Endothelial cell of umbilical vein (primary cell): ENCODE measurements at regions not wholly inside any gene's neighbourhood (a gene's known extent, or its start where the extent isn't known, plus 50 kb on each side); places are given as distances from the start of the nearest gene placed in this dataset.
"Not testable (repeated sequence)": the region's sequence is repeated elsewhere in the genome, so short reads cannot be mapped to it uniquely, and the experiment has no call there.

Source experiments
- BruUV-seq: library from RNA; stranded (reverse); fragments of 400-500 nt; replicated peaks from 2 replicates; lab custom pipeline; 2021; lab: Mats Ljungman, UMichigan
- CTCF ChIA-PET: fragments of 300-600, 350-600 bp; sonication (Branson Sonifier 250); formaldehyde crosslinking; loops from one replicate; lab custom pipeline; 2021; ENCODE audit warnings: antibody characterized with exemption, inconsistent platforms; lab: Charles Lee
- POLR2A ChIA-PET: fragments of 300-600, 350-600 bp; sonication (Branson Sonifier 250); formaldehyde crosslinking; loops from one replicate; lab custom pipeline; 2021; ENCODE audit warnings: antibody characterized with exemption, inconsistent platforms; lab: Charles Lee
- DNase-seq: peaks from one replicate; pipeline ENCODE4 v3.0.0-alpha.2; 2011; ENCODE audit warnings: low read depth, low spot score
- FAIRE-seq: peaks from 2 replicates; lab custom pipeline; 2011; peaks lifted over from hg19 to GRCh38; lab: Jason Lieb, UNC
- H2AFZ ChIP-seq: 2 replicates; pipeline ENCODE4 v1.6.0; 2012; ENCODE audit warnings: low read depth, low read length, control low read depth, inconsistent platforms
- H3K27ac ChIP-seq: 2 replicates; pipeline ENCODE4 v1.5.1; 2011; ENCODE audit warnings: low read depth, mild to moderate bottlenecking, control low read depth, low read length, moderate library complexity; ENCODE audit not compliant: insufficient read depth
- H3K27me3 ChIP-seq, 2 experiments: 2 replicates each; pipeline versions ENCODE4 v1.6.0 to v1.6.1; 2011; ENCODE audit warnings: low read length in 2 of 2, mixed read lengths in 1 of 2; ENCODE audit not compliant: control insufficient read depth in 2 of 2, insufficient read depth in 2 of 2
- H3K36me3 ChIP-seq, 2 experiments: 2 replicates in 1 of 2; 3 replicates in 1 of 2; pipeline ENCODE4 v1.5.1; 2011; ENCODE audit warnings: low read length in 2 of 2, mild to moderate bottlenecking in 1 of 2, moderate library complexity in 1 of 2; ENCODE audit not compliant: control insufficient read depth in 2 of 2, insufficient read depth in 2 of 2; ENCODE audit errors: extremely low read depth in 1 of 2
- H3K4me1 ChIP-seq: 3 replicates; pipeline ENCODE4 v1.5.1; 2011; ENCODE audit warnings: mild to moderate bottlenecking, low read length; ENCODE audit not compliant: control insufficient read depth, insufficient read depth; ENCODE audit errors: extremely low read depth
- H3K4me2 ChIP-seq: 2 replicates; pipeline ENCODE4 v1.6.1; 2011; ENCODE audit warnings: low read length, control low read depth, mixed read lengths; ENCODE audit not compliant: insufficient read depth
- H3K4me3 ChIP-seq, 3 experiments: fragments of 200-600 bp in 1 of 3; sonication (generic), shearing (Covaris generic) in 1 of 3; replicated peaks in 1 of 3; 2 replicates each; pipeline ENCODE4 v1.5.1; 2011 to 2016; ENCODE audit warnings: control low read depth in 3 of 3, low read length in 3 of 3, mild to moderate bottlenecking in 2 of 3, inconsistent platforms in 1 of 3, low read depth in 1 of 3, moderate library complexity in 1 of 3; ENCODE audit not compliant: insufficient read depth in 1 of 3
- H3K79me2 ChIP-seq: 2 replicates; pipeline ENCODE4 v1.6.0; 2012; ENCODE audit warnings: low read length, inconsistent platforms; ENCODE audit not compliant: control insufficient read depth, insufficient read depth
- H3K9ac ChIP-seq: replicated peaks from 2 replicates; pipeline ENCODE3; 2011; ENCODE audit warnings: low read length, control low read depth; ENCODE audit not compliant: insufficient read depth; ENCODE audit errors: extremely low read depth
- H3K9me1 ChIP-seq: replicated peaks from 3 replicates; pipeline ENCODE4 v1.6.0; 2011; ENCODE audit warnings: mild to moderate bottlenecking, low read length; ENCODE audit not compliant: control insufficient read depth, insufficient read depth; ENCODE audit errors: extremely low read depth
- H3K9me3 ChIP-seq: replicated peaks from 2 replicates; pipeline ENCODE4 v1.5.1; 2012; ENCODE audit warnings: low read length, inconsistent platforms; ENCODE audit not compliant: control insufficient read depth, insufficient read depth
- H4K20me1 ChIP-seq: replicated peaks from 2 replicates; pipeline ENCODE3; 2011; ENCODE audit warnings: mild to moderate bottlenecking, low read length; ENCODE audit not compliant: control insufficient read depth, insufficient read depth; ENCODE audit errors: extremely low read depth
- CTCF ChIP-seq, 2 donors: IDR thresholded peaks; 1 replicate in 1 of 2; 2 replicates in 1 of 2; pipeline ENCODE4 v1.5.1; 2011; ENCODE audit warnings: low read length in 2 of 2, mild to moderate bottlenecking in 2 of 2, moderate library complexity in 2 of 2, control low read depth in 1 of 2, inconsistent platforms in 1 of 2, low read depth in 1 of 2; ENCODE audit not compliant: insufficient read depth in 1 of 2; ENCODE audit errors: extremely low read depth in 1 of 2
- EZH2 ChIP-seq: IDR thresholded peaks from 2 replicates; pipeline ENCODE4 v1.6.1; 2012; ENCODE audit warnings: borderline replicate concordance, low read depth, mild to moderate bottlenecking, moderate library complexity, low read length, inconsistent platforms; ENCODE audit not compliant: severe bottlenecking
- GATA2 ChIP-seq: IDR thresholded peaks from 2 replicates; pipeline ENCODE4 v1.7.0; 2011; ENCODE audit warnings: low read depth, mild to moderate bottlenecking, moderate library complexity, mixed read lengths, low read length; ENCODE audit not compliant: insufficient read length, insufficient read depth
- JUN ChIP-seq: IDR thresholded peaks from 2 replicates; pipeline ENCODE4 v1.6.1; 2011; ENCODE audit warnings: borderline replicate concordance, low read depth; ENCODE audit not compliant: insufficient read length, insufficient read depth
- MAX ChIP-seq: IDR thresholded peaks from 2 replicates; pipeline ENCODE4 v1.6.1; 2011; ENCODE audit not compliant: insufficient read depth, insufficient read length
- MYC ChIP-seq: IDR thresholded peaks from one replicate; pipeline ENCODE4 v1.6.1; 2011; ENCODE audit warnings: mild to moderate bottlenecking, low read depth, low read length
- POLR2AphosphoS5 ChIP-seq: IDR thresholded peaks from 2 replicates; pipeline ENCODE4 v1.6.1; 2012; ENCODE audit warnings: low read depth, mild to moderate bottlenecking, control low read depth, low read length, moderate library complexity; ENCODE audit not compliant: insufficient read depth
- dilution Hi-C: fragments of 300-500 bp; cut with MboI; formaldehyde crosslinking; loops from one replicate; pipeline ENCODE4 v1.15.0; 2019; ENCODE audit warnings: low sequenced_read_pairs; ENCODE audit not compliant: extremely low pct_ligation_motif_present
- intact Hi-C: fragments of 100-400 bp; cut with micrococcal nuclease; formaldehyde crosslinking; loops from one replicate; pipeline ENCODE4 v1.10.0; 2022

DNA sequence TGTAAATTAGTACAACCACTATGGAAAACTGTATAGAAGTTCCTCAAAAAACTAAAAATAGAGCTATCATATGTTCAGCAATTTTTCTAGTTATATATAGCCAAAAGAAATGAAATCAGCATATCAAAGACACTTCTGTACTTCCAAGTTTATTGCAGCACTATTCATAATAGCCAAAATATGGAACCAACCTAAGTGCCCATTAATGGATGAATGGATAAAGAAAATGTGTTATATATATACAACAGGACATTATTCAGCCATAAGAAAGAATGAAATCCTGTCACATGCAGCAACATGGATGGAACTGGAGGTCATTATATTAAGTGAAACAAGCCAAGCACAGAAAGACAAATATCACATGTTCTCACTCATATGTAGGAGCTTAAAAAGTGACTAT, 112.6 kb downstream of the MDH1 start:
- dilution Hi-C loops (no loop called here), intact Hi-C loops (no loop called here)
- Histone ChIP-seq H3K9me3 (no peaks in the 10 kb centered on the region), H3K4me1 (peaks cover 16% of the 10 kb centered on the region), H3K4me2 (no peak overlapping the region), H4K20me1 (no peaks in the 10 kb centered on the region), H3K9ac (no peak overlapping the region), H3K27ac (no peak overlapping the region), H3K9me1 (no peaks in the 10 kb centered on the region), H3K36me3 (no peaks in the 10 kb centered on the region), H3K27me3 (no peaks in the 10 kb centered on the region), H2AFZ (no peak overlapping the region), H3K4me3 (no peak overlapping the region), H3K79me2 (no peaks in the 10 kb centered on the region)
- ChIA-PET CTCF (no interaction called here), POLR2A (no interaction called here)
- FAIRE-seq (no peak), DNase-seq (no peak)
- TF ChIP-seq GATA2 (no peak), EZH2 (no peak), MYC (no peak), CTCF (IDR thresholded peaks at IDR 0.05; ENCODE audit: extremely low read depth in 1 of 2, insufficient read depth in 1 of 2, low read depth in 1 of 2, low read length in 2 of 2) (no peak), MAX (no peak), JUN (no peak), POLR2AphosphoS5 (no peak)
- BruUV-seq, result no TSS peak

GRCh38 chr2:63706084-63706483, 117.3 kb downstream of the MDH1 start:
- H3K9ac ChIP-seq, H3K27me3 ChIP-seq, dilution Hi-C loops, H3K4me1 ChIP-seq, CTCF ChIA-PET, H2AFZ ChIP-seq, H3K36me3 ChIP-seq, intact Hi-C loops, H3K9me3 ChIP-seq, FAIRE-seq, H3K4me3 ChIP-seq, H4K20me1 ChIP-seq, H3K27ac ChIP-seq, H3K79me2 ChIP-seq, BruUV-seq, H3K9me1 ChIP-seq, H3K4me2 ChIP-seq, DNase-seq: not testable (repeated sequence)
- POLR2A ChIA-PET, result interaction anchor here (0.6 kb wide), 1 partner anchor 160 kb away, joined by 4 read pairs; no protein-coding TSS in a partner anchor
